Chondrocyte (in vitro differentiated cells): ENCODE measurements at regions not wholly inside any gene's neighbourhood (a gene's known extent, or its start where the extent isn't known, plus 50 kb on each side); places are given as distances from the start of the nearest gene placed in this dataset.

Source experiments
- DNase-seq: peaks from one replicate; pipeline ENCODE4 v3.0.0; 2021; ENCODE audit warnings: mixed read lengths, low spot score
- H3K27ac Mint-ChIP-seq: one replicate; pipeline ENCODE4 v1.8.0; 2021; ENCODE audit warnings: mild to moderate bottlenecking, moderate library complexity, mixed read lengths; ENCODE audit not compliant: unreplicated experiment
- H3K27me3 Mint-ChIP-seq: 2 replicates; pipeline ENCODE4 v1.8.0; 2021; ENCODE audit warnings: low read depth, mixed read lengths
- H3K36me3 Mint-ChIP-seq: 2 replicates; pipeline ENCODE4 v1.8.0; 2021; ENCODE audit warnings: low read depth, mixed read lengths
- H3K4me1 Mint-ChIP-seq: 2 replicates; pipeline ENCODE4 v1.8.0; 2021; ENCODE audit warnings: low read depth, mild to moderate bottlenecking, mixed read lengths
- H3K4me3 Mint-ChIP-seq: one replicate; pipeline ENCODE4 v1.8.0; 2021; ENCODE audit warnings: mild to moderate bottlenecking, moderate library complexity, mixed read lengths; ENCODE audit not compliant: unreplicated experiment
- H3K9me3 Mint-ChIP-seq: 2 replicates; pipeline ENCODE4 v1.8.0; 2021; ENCODE audit warnings: low read depth, mixed read lengths
- CTCF ChIP-seq: fragments of 200-600 bp; sonication (generic); IDR thresholded peaks from 2 replicates; pipeline ENCODE4 v1.5.0; 2021; ENCODE audit warnings: antibody characterized with exemption, mild to moderate bottlenecking, moderate library complexity

DNA sequence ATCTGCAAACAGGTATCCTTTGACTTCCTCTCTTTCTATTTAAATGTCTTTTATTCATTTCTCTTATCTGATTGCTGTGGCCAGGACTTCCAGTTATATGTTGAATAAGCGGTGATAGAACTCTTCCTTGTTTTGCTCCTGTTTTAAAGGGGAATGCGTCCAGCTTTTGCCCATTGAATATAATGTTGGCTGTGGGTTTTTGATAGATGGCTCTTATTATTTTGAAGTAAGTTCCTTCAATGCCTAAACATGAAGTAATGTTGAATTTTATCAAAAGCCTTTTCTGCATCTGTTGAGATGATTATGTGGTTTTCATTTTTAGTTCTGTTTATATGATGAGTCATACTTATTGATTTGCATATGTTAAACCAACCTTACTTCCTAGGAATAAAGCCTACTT is 300.5 kb upstream of the CTNND2 start:
- no peak for TF ChIP-seq CTCF
- no peaks in the 10 kb centered on the region for H3K27me3 Mint-ChIP-seq
- peaks cover 13% of the 10 kb centered on the region for H3K9me3 Mint-ChIP-seq
- no peak overlapping the region for H3K27ac Mint-ChIP-seq
- no peaks in the 10 kb centered on the region for H3K4me1 Mint-ChIP-seq
- DNase-seq, result no peak
- no peak overlapping the region for H3K4me3 Mint-ChIP-seq
- H3K36me3 Mint-ChIP-seq, result no peaks in the 10 kb centered on the region

DNA sequence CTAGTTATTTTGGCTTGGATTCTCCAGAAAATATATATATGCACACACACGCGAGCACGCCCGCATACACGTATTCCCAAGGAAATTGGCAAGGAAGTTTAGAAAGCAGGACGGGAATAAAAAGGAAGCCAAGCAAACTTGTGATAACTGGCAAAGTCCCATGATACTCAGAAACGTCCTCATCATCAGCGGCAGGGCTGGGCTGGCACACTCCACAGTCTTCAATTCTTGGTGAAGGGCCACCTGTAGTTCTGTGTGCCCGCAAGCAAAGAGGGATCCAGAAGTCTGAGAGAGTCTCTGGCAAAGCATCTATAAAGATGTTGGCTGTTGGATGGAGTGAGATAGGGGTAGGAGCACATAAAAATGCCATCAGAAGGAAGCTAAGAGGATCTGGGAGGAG is 289.3 kb upstream of the CTNND2 start:
- no peaks in the 10 kb centered on the region for H3K9me3 Mint-ChIP-seq
- H3K4me3 Mint-ChIP-seq, result no peak overlapping the region
- H3K27me3 Mint-ChIP-seq, result peaks cover 4% of the 10 kb centered on the region
- H3K4me1 Mint-ChIP-seq, result no peaks in the 10 kb centered on the region
- no peaks in the 10 kb centered on the region for H3K36me3 Mint-ChIP-seq
- TF ChIP-seq CTCF, result no peak
- no peak for DNase-seq
- H3K27ac Mint-ChIP-seq, result no peak overlapping the region

DNA sequence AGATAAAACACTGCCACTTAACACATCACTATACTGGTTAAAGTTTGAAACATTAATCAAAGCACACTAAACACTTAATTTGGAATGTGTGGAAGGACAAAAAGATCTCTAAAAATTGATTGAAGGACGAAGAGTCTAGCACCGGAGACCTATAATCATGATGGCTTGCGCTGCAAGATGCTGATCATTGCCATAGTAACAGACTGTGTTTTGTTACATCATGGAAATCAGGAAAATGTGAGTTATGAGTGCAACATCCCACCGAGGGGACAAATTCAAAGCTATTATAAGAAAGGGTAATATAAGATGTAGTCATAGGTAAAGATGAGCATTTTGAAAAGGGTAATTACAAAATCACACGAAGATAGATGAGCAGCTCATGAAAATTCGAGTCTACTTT is 278.8 kb upstream of the CTNND2 start:
- no peak for TF ChIP-seq CTCF
- no peaks in the 10 kb centered on the region for H3K4me1 Mint-ChIP-seq
- no peaks in the 10 kb centered on the region for H3K36me3 Mint-ChIP-seq
- no peak overlapping the region for H3K4me3 Mint-ChIP-seq
- H3K9me3 Mint-ChIP-seq, result no peaks in the 10 kb centered on the region
- DNase-seq, result no peak
- H3K27ac Mint-ChIP-seq, result no peak overlapping the region
- no peaks in the 10 kb centered on the region for H3K27me3 Mint-ChIP-seq

DNA sequence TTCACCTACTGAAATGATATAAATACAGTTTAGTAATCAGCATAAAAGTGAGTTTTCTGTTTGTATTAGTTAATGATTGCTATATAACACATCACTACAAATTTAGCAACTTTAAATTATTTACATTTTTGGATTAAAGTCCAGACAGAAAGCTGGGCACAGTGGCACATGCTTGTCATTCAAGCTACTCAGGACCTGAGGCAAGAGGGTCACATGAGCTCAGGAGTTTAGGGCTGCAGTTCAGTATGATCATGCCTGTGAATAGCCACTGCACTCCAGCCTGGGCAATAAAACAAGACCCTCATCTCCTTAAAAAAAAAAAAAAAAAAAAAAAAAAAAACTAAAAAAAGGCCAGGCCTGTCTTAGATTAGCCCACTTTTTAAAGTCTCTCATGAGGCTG is 273.6 kb upstream of the CTNND2 start:
- no peak for TF ChIP-seq CTCF
- Mint-ChIP-seq H3K36me3 (no peaks in the 10 kb centered on the region), H3K4me1 (no peaks in the 10 kb centered on the region), H3K9me3 (no peaks in the 10 kb centered on the region), H3K27ac (no peak overlapping the region), H3K4me3 (no peak overlapping the region), H3K27me3 (peaks cover 1% of the 10 kb centered on the region)
- DNase-seq, result no peak

GRCh38 chr5:12177225-12177624 is 273.0 kb upstream of the CTNND2 start:
- no peak for DNase-seq
- Mint-ChIP-seq H3K9me3 (no peaks in the 10 kb centered on the region), H3K4me3 (no peak overlapping the region), H3K4me1 (no peaks in the 10 kb centered on the region), H3K27ac (no peak overlapping the region), H3K27me3 (peaks cover 1% of the 10 kb centered on the region), H3K36me3 (no peaks in the 10 kb centered on the region)
- TF ChIP-seq CTCF, result no peak
